Pons (tissue), 1 donor: ENCODE measurements at regions not wholly inside any gene's neighbourhood (a gene's known extent, or its start where the extent isn't known, plus 50 kb on each side); places are given as distances from the start of the nearest gene placed in this dataset.
A peak's percentile ranks its signal among the peaks of the same experiment; 100 is the strongest.
"Not testable (repeated sequence)": the region's sequence is repeated elsewhere in the genome, so short reads cannot be mapped to it uniquely, and the experiment has no call there.

Source experiments
- DNase-seq: peaks from one replicate; pipeline ENCODE4 v3.0.0-alpha.2; 2016; ENCODE audit warnings: low spot score

DNA sequence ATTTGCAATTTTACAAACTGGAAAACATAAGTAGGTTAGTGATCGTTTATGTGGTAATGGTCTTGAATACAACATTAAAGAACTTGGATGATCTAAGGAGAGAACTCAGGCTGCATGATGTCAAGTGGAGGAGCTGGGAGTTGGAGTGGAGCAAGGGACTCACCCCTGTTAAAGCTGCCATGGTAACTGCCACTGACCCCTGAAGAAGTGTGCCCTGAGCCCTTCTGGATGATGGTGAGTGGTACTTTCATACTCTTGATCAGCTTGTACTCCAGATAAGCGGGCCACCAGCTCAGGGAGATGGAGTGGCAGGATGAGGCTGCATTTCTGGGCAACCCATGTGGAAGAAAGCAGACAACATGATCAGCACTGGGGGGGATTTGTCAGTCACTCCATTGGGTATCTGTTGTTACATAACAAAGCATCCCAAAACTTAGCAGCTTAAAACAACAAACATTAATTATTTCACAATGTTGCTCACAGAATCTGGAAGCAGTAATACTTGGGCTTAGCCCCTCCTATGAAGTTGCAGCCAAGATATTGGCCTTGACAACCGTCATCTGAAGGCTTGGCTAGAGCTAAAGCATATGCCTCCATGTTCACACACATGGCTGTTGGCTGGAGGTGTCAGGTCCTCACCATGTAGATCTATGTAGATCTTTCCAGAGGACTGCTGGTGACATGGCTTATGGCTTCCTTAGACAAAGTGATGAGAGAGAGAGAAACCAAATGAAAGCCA lies 213.8 kb downstream of the DUSP10 start:
- DNase-seq, result no peak

DNA sequence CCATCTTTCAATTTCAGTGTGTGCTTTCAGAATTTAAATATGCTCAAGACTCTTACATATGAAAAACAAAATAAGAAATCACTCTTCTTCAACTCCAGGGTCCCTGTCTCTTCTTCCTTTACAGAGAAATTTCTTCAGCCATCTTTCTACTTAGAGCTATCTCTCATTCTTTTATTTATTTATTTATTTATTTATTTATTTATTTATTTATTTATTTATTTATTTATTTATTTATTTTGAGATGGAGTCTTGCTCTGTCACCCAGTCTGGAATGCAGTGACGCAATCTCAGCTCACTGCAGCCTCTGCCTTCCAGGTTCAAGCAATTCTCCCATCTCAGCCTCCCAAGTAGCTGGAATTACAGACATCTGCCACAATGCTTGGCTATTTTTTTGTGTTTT lies 211.7 kb downstream of the DUSP10 start:
- not testable (repeated sequence) for DNase-seq

DNA sequence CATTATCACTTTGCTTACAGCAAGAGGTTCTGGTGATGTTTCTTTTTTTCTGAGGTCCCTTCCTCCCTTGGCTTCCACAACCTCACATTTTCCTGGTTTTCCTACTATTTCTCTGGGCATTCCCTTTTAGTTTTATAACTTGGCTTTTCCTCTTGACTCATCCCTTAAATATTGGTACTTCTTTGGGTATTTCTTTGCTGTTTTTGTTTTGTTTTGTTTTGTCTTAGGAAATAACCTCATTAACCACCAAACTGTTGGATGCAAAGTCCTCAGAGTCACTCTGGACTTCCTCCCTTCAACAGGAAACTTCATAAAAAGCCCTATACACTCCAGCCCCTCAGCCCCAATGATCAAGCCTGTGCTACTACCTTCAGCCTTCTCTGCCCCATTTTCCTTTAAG lies 211.1 kb downstream of the DUSP10 start:
- DNase-seq, result no peak

DNA sequence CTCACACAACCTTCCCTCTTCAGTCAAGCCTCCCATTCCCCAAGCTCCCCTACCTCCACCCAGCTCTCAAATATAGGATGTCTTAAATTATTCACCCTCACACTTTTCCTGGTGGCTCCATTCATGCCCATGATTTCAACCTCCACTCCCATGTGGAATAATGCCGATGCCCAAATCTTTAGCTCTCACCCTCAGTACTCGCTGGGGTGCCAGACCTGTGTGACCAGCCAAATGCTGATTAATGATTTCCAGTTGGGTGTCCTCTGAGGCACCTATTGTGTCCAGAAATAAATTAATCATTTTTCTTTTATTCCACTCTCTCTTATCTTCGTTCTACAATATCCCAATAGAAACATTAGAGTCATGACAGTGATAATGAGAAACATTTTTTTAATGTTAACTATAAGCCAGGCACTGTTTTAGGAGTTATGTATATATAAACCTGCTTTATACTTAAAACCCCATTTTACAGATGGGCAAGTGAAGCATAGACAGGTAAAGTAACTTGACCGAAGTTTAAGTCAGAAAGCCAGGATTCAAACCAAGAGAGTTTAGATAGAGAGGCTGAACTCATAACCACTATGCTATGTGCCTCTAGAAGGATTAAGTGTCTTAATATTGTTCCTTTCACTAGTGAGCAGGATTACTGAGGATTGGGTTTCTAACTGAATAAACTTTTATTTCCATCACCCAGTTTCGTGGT lies 209.7 kb downstream of the DUSP10 start:
- no peak for DNase-seq

DNA sequence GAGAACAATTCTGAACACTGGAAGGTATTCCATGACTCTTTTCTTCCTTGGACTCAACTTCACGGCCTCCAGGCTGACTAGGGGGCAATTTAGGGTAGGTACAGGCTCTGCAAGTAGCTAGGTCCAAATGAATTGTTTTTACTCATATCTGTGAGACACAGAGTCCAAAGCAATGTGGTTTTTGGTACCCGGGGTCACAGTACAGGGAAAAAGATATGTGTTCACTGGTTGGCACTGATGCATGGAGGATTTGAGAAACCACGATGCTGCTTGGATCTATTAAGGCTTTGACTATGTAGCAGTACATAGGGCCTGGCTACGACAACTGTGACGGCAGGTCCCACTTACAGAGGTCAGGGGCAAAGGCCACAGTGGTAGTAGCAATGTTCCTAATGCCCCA lies 200.6 kb downstream of the DUSP10 start:
- no peak for DNase-seq

DNA sequence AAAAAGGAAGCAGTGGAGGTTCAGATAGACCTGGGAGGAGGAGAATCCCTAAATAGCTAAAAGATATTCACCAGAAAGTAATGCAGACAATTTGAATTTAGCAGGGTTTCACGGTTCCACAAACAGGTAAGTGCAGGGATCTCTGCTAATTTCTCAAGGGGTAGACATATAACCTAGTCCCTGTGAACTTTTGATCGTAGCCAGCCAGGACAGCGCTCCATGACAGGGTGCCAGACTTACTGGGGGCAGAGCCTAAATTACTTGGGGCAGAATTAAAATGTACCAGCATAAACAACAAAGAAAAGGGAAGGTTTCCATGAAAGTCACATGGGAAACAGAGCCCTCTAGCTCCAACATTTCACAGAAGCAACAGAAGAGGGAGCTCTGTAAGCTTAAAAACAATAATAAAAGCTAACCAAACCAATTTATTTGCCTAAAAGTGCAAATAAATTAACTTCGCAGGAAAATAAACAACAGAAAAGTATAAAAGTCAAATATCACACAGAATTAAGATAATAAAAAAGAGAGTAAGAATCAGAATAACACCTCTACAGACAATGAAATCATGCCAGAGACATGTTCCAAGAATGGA lies 198.3 kb downstream of the DUSP10 start:
- peak; percentile 73 for DNase-seq

DNA sequence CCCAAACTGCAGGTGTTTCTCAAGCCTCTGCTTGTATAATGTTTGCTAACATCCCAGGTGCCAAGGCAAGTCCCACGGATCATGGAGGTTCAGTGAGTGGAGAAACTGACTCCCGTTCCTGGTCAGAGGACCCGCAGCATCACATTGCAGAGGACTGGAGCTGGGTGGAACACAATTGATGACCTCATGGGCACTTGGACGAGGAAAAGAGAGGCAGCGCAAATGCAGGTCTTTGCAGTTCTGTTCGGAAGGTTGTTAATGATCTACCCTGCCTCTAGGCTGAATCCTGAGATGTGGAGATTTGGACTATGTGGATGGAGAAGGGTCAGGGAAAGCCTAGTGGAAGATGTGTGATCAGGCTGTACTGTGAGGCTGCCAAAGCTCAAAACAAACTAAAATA lies 192.9 kb downstream of the DUSP10 start:
- no peak for DNase-seq

DNA sequence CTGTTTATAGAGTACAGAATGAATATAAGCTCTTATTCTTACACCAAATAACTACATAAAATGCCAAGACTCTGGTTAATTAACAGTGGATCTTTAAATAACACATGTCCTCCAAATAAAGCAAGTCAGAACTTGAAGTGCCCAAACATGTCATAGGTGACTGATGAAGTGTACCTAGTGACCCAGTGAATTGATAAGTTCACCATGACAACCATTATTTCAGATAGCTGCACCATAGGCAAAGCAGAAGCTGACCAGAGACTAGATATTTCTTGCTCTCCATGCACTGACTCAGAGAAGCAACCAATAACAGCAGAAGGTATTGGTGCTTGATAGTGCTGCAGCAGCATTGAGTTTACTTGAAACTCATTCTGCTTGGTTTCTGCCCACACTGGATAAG lies 192.1 kb downstream of the DUSP10 start:
- DNase-seq, result no peak

DNA sequence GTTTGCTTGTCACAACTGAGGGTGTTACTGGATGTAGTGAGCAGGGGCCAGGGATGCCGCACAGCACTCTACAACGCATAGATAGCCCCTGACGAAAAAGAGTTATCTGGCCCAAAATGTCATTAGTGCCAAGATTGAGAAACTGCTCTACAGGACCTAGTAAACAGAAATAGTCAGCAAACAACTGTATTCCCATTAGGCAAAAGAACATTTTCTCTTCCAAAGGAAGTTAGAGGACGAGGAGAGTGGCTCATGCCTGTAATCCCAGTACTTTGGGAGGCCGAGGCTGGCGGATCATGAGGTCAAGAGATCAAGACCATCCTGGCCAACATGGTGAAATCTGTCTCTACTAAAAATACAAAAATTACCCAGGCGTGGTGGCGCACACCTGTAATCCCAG lies 189.1 kb downstream of the DUSP10 start:
- DNase-seq, result not testable (repeated sequence)

DNA sequence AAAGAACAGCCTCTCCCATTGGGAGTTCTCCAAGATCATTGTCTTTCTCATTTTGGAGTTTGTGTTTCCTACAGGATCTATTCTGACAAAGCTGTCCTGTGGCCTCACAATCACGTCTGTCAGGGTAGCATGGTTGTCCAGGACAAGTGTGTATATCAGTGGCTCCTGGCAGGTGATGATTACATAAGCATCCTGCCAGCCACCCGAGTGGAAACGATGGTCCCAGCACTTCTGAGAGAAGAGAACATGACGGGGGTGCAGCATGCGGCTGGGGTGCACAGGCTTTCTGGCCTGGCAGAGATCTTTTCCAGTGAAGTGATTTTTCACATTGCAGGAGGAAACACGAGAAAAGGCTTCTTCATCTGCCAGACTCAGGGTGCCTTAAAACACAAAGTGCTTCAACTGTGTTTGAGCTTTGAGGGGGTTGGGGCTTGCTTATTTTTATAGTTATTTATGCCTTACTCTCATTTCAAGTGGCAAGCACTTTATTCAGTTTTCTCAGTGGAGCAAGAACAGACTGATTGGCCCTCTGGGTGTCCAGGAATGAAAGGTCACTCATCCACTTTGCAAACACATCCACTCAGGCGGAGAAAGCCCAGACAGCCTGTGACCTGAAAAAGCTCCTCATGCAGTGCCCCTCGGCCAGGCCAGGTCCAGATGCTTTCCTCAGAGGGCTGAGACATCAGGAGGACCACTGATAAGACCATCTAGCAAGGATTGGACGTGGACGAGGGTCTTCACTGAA lies 186.0 kb downstream of the DUSP10 start:
- no peak for DNase-seq

DNA sequence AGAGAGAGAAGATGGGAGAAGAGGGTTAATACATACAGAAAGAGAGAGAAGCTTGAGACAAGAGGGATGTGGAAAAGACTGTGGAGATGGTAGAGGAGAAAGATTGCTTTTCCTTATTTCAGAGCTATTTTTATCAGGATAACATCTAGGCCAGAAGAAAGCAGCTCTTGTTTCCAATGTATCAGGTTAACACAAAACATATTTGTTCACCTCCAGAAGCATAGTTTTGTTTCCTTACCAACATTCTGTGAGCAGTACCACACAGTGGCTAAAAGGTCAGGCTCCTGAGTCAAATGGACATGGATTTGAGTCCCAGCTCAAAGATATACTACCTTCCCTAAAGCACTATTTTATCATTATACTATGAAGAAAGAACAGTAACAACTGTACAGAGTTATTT lies 185.5 kb downstream of the DUSP10 start:
- DNase-seq, result no peak

DNA sequence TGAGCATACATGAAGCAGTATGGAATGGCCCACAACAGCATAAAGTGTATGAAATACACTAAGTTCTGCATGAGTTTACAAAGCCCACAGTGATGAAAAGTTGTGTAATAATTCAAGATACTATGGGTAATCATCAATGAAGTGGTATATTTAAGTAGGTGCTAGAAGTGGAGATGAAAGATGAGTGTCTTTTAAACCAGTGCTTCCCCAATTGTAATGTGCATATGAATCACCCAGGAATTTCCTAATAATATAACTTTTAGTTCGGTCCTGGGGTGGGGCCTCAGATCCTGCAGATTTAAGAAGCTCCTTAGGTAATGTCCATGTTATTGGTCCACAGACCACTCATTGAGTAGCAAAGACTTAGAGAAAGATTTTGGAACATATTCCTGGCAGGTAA lies 184.9 kb downstream of the DUSP10 start:
- no peak for DNase-seq

DNA sequence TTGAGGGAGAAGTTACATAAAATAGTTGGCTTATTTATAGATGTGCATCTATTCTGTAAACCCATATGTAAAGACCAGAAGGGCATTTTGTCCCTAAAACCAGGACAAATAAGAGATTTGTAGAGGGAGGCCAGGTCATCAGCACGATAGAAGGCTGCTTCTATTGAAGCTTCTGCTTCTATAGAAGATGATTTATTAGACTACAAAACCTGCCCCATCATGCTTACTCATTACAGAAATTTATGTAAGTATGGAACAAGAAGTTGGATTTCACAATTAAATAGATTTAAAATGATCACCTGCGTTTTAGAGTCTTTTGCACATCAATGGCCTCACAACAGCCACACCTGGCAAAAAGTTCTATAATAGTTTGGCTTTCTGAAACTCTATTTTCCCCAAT lies 183.5 kb downstream of the DUSP10 start:
- DNase-seq, result no peak

DNA sequence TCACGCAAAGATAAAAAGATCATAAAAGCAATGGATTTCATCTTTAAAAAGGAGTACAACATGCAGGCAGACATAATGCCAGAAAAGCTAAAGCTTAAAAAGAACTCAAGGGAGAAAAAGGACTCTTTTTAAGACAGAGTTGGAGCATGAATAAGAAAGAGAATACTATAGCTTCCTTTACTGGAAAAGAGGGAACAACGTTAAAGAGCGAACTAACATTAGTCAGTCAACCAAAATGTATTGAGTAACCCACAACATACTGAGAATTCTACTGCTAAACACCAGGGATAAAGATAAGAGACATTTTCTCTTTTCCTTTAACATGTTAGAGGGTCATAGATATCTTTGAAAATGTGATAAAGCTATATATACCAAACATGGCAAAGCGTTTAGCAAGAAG lies 182.0 kb downstream of the DUSP10 start:
- no peak for DNase-seq

DNA sequence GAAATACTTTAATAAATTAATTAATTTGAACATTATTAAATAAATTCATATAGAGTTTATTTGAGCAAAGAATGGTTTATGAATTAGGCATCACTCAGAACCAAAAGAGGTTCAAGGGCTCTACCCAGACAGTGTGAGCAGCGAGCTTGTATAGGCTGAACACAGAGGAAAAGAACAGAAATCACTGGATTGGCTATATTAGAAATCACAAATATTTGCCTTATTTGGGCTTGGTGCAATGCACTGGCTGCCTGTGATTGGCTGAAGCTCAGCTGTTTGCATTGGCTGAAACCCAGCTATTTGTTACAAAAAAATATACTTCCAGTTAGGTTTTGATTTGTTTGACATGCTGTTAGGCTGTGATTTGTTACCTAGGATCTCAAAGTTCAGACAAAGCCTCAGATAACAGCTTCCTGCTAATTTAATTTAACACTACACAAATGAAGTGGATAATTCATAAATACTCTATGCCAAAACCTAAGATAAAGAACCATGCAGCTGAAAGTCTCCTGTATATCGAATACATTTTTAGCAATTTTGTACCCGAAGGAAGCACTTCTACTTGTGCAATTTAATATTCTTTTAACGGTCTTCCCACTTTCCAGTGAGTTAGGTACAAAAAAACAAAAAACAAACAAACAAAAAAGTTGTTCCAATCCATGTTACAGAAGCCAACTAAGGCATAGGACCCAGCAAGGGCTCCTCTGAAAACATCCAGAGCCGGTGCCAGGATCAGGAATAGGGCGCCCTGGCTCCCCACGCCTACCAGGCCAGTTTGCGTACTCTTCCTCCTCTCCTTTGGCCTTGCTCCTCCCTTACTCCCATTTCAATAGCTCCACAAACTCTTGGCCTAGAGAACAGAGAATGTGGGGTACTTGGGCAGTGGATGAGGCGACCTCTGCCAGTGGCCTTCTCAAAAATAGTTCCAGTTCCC lies 179.1 kb downstream of the DUSP10 start:
- no peak for DNase-seq

DNA sequence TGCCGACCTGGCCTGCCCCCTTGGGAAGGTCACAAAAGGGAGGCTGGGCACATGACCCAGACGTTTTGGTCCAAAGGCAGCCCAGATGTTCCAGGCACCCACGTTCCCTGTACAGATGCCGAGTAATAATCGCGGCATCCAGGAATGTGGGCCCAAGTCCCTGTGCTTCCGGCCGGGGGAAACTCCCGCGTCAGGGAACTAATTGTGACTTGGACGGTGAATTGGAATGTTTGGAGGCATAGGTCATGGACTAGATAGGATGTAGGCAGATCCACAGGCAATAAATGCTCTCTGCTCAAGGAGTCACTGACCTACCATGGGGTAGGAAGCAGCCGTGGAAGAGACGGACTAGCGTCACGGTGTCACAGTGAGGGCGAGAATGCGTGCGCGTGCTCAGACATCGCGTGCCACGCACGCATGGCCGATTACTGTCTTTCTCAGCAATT lies 178.4 kb downstream of the DUSP10 start:
- no peak for DNase-seq

DNA sequence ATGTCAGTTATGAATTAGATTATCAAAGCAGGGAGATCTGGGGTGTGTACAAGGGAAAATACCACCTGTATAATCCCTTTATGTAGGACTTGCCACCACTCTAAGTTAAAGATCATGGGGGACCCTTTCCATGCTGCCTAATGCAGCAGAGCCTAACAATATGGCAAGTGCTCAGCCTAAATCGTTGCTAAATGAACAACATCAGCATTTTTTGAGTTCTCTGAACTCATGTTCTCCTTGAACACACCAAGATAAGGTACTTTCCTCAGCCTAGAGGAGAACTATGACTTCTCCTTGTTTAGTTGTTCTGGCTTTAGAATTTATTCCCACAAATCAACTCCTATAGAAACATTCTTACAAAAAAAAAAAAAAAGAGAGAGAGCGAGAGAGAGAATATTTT lies 177.0 kb downstream of the DUSP10 start:
- DNase-seq, result no peak

DNA sequence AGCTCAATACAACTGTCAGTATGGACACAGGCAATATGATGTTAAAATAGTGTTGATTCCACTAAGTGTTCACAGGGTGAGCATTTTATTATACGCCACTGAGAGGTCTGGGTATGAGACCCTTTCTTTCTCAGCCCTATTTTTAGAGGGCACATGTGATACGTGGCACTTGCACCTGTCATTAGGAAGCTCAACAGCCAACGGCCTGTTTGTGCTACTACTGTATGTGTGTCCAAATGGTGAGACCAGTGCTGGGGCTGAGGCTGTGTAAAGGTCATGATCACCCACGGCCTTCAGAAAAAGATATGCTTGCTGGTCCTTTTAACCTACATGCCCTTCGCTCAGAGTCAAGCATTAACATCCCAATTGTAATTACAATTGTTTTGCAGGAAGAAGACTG lies 176.2 kb downstream of the DUSP10 start:
- DNase-seq, result no peak

DNA sequence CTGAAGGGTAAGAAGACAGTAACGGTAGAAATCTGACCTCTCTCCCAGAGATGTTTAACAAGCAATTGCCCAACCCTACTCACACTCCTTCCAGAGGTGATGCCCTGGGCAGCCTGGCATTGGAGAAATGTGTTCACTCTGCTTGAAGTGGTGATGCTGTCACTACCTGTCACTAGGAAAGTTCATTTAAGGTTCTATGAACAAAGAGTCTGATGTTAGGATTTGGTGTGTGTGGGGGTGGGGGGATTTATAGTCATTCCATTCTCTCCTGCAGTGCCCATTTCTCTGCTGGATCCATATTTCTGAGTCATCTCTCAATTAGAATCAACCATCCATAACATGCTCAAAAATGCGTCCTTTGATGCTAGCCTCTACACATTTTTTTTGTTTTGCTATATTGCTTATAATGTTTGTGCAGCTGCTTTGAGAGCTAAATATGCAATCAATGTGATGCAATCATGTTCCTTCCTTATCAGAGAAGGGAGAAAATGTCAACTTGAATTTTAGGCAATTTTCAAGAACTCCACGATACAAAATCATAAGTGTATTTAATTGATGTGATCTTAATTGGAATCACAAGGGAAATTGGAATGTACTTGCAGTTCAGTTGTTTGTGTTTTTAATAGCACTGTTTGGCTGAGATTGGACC lies 173.9 kb downstream of the DUSP10 start:
- DNase-seq, result no peak

DNA sequence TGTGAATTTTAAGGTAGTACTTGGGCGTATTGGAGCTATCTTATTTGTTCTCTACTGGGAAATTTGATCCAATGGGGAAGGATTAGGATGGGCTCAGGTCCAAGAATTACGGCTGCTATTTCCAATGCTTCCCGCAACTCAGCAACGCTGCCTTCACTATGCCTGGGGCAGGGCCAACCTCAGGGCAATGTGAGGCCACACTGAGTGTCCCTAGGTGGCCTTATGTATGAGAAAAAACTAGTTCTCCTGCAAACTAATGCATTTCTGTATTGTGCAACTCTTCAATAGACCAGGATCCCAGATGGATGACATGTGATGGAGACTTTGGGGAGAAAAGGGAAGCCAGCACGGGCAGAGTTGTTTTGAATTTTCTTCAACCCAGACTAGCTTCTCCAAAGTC lies 168.1 kb downstream of the DUSP10 start:
- no peak for DNase-seq

DNA sequence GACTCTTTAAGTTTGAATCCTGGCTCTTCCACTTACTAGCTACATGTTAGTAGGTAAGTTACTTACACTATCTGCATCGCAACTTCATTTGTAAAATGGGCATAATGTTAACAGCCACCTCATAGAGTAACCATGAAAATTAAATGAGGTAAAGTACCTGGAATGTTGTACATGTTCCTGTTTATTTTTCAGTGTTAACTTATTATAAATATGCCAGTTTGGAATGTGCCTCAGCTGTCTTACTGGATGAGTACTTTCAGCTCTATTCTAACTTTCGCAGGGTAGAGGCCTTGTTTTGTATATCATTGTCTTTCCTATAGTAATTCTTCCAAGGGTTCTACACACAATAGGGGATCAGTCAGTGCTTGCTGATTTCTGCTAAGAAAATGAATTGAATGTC lies 167.4 kb downstream of the DUSP10 start:
- DNase-seq, result no peak
